HG02588 (cell line): ENCODE measurements at regions not wholly inside any gene's neighbourhood (a gene's known extent, or its start where the extent isn't known, plus 50 kb on each side); places are given as distances from the start of the nearest gene placed in this dataset.

ENCODE experiments used
- ATAC-seq: cut with Tn5 transposase; IDR thresholded peaks from one replicate; pipeline ENCODE4 v1.9.1; 2021; ENCODE audit warnings: mild to moderate bottlenecking, moderate library complexity; ENCODE audit not compliant: unreplicated experiment

- ATAC-seq, result no peak
These were observed 102.2 kb upstream of the GADD45A start for GRCh38 chr1:67582625-67583461.

- no peak for ATAC-seq
These were observed 101.5 kb upstream of the GADD45A start for GRCh38 chr1:67583462-67583950.

- ATAC-seq, result no peak
These were observed 100.1 kb upstream of the GADD45A start for GRCh38 chr1:67584938-67585337.

- ATAC-seq, result no peak
These were observed 98.4 kb upstream of the GADD45A start for GRCh38 chr1:67586596-67586995.

GRCh38 chr1:67588178-67588855 lies 96.7 kb upstream of the GADD45A start:
- ATAC-seq, result no peak

GRCh38 chr1:67589519-67590233 lies 95.3 kb upstream of the GADD45A start:
- no peak for ATAC-seq

GRCh38 chr1:67590329-67590728 lies 94.7 kb upstream of the GADD45A start:
- ATAC-seq, result no peak

GRCh38 chr1:67594764-67595163 lies 90.2 kb upstream of the GADD45A start:
- no peak for ATAC-seq

- ATAC-seq, result no peak
These were observed 88.3 kb upstream of the GADD45A start for GRCh38 chr1:67596674-67597073.

- ATAC-seq, result no peak
These were observed 87.7 kb upstream of the GADD45A start for GRCh38 chr1:67597336-67597735.

- ATAC-seq, result no peak
These were observed 85.9 kb upstream of the GADD45A start for GRCh38 chr1:67599085-67599484.

GRCh38 chr1:67601539-67601938 lies 83.5 kb upstream of the GADD45A start:
- no peak for ATAC-seq

GRCh38 chr1:67601955-67602354 lies 83.0 kb upstream of the GADD45A start:
- no peak for ATAC-seq

GRCh38 chr1:67604778-67605177 lies 80.2 kb upstream of the GADD45A start:
- ATAC-seq, result no peak

- ATAC-seq, result no peak
These were observed 79.7 kb upstream of the GADD45A start for GRCh38 chr1:67605209-67605780.

- no peak for ATAC-seq
These were observed 77.7 kb upstream of the GADD45A start for GRCh38 chr1:67607286-67607685.

- ATAC-seq, result no peak
These were observed 77.3 kb upstream of the GADD45A start for GRCh38 chr1:67607699-67608098.

- ATAC-seq, result no peak
These were observed 76.1 kb upstream of the GADD45A start for GRCh38 chr1:67608661-67609576.

- peak; percentile 64 for ATAC-seq
These were observed 75.2 kb upstream of the GADD45A start for GRCh38 chr1:67609577-67610341.
